Frontal cortex (tissue), 3 donors: ENCODE measurements at regions not wholly inside any gene's neighbourhood (a gene's known extent, or its start where the extent isn't known, plus 50 kb on each side); places are given as distances from the start of the nearest gene placed in this dataset.

Experiments
- DNase-seq, 2 donors: peaks; one replicate each; pipeline ENCODE4 v3.0.0; 2012; ENCODE audit warnings: low spot score in 2 of 2
- FAIRE-seq: peaks from 2 replicates; lab custom pipeline; 2012; peaks lifted over from hg19 to GRCh38; lab: Jason Lieb, UNC
- donor health status: control.
- donor health status: control.
- donor health status: control.

GRCh38 chr9:129395633-129396364 is 217.7 kb upstream of the IER5L start:
- FAIRE-seq: no peak
- DNase-seq: no peak

GRCh38 chr9:129394886-129395279 is 216.8 kb upstream of the IER5L start:
- DNase-seq: no peak
- FAIRE-seq: no peak

- FAIRE-seq (no peak), DNase-seq (no peak)
These were observed 216.2 kb upstream of the IER5L start for GRCh38 chr9:129394061-129394885.

GRCh38 chr9:129393064-129393463 is 215.0 kb upstream of the IER5L start:
- DNase-seq (no peak), FAIRE-seq (no peak)

- FAIRE-seq (no peak), DNase-seq (no peak)
These were observed 214.1 kb upstream of the IER5L start for GRCh38 chr9:129392093-129392541.

- DNase-seq: no peak
- no peak for FAIRE-seq
These were observed 213.2 kb upstream of the IER5L start for GRCh38 chr9:129391221-129391661.

- no peak for DNase-seq
- FAIRE-seq: no peak
These were observed 212.5 kb upstream of the IER5L start for GRCh38 chr9:129390541-129390940.

- FAIRE-seq (no peak), DNase-seq (no peak)
These were observed 209.8 kb upstream of the IER5L start for GRCh38 chr9:129387822-129388221.

- FAIRE-seq (no peak), DNase-seq (no peak)
These were observed 208.7 kb upstream of the IER5L start for GRCh38 chr9:129386812-129387177.

GRCh38 chr9:129385211-129385934 is 207.3 kb upstream of the IER5L start:
- no peak for DNase-seq
- no peak for FAIRE-seq

- DNase-seq (no peak), FAIRE-seq (no peak)
These were observed 206.6 kb upstream of the IER5L start for GRCh38 chr9:129384491-129385210.

- DNase-seq (peak; percentile 77 to 84), FAIRE-seq (no peak)
These were observed 205.8 kb upstream of the IER5L start for GRCh38 chr9:129383561-129384490.

GRCh38 chr9:129383019-129383560 is 205.0 kb upstream of the IER5L start:
- FAIRE-seq: no peak
- peak in 1 of 2 donors; percentile 49 for DNase-seq

- DNase-seq: no peak
- no peak for FAIRE-seq
These were observed 204.4 kb upstream of the IER5L start for GRCh38 chr9:129382281-129383018.

- DNase-seq (no peak), FAIRE-seq (no peak)
These were observed 203.5 kb upstream of the IER5L start for GRCh38 chr9:129381481-129381957.

GRCh38 chr9:129380961-129381401 is 202.9 kb upstream of the IER5L start:
- no peak for FAIRE-seq
- DNase-seq: no peak

GRCh38 chr9:129379886-129380285 is 201.8 kb upstream of the IER5L start:
- DNase-seq (no peak), FAIRE-seq (no peak)
